GM12875 (cell line): ENCODE measurements at regions not wholly inside any gene's neighbourhood (a gene's known extent, or its start where the extent isn't known, plus 50 kb on each side); places are given as distances from the start of the nearest gene placed in this dataset.
"Not testable (repeated sequence)": the region's sequence is repeated elsewhere in the genome, so short reads cannot be mapped to it uniquely, and the experiment has no call there.

Experiments used
- H3K4me3 ChIP-seq: one replicate; pipeline ENCODE4 v1.5.1; 2011; ENCODE audit warnings: low read depth, low read length, control low read depth
- CTCF ChIP-seq: IDR thresholded peaks from 2 replicates; pipeline ENCODE4 v1.5.1; 2011; ENCODE audit warnings: low read depth, mild to moderate bottlenecking, control low read depth, inconsistent platforms, low read length, moderate library complexity, borderline replicate concordance; ENCODE audit not compliant: insufficient read depth

DNA sequence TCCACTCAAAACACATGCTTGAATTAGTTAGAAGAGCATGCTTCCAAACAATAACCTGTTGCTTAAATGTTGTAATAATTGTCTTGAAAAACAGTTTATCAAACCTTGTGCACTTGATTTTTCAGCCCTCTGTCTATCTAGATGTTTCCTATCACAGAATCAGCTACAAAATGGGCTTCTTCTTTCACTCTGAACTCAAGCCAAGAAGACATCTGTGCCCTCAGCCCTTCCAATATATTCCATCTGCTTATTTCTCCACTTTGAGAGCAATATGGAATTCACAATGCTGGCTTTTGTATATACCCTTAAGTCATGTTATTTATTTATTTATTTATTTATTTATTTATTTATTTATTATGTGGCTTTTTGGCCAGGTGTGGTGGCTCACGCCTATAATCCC is 234.2 kb downstream of the TOX3 start:
- H3K4me3 ChIP-seq, result no peak overlapping the region
- no peak for TF ChIP-seq CTCF

DNA sequence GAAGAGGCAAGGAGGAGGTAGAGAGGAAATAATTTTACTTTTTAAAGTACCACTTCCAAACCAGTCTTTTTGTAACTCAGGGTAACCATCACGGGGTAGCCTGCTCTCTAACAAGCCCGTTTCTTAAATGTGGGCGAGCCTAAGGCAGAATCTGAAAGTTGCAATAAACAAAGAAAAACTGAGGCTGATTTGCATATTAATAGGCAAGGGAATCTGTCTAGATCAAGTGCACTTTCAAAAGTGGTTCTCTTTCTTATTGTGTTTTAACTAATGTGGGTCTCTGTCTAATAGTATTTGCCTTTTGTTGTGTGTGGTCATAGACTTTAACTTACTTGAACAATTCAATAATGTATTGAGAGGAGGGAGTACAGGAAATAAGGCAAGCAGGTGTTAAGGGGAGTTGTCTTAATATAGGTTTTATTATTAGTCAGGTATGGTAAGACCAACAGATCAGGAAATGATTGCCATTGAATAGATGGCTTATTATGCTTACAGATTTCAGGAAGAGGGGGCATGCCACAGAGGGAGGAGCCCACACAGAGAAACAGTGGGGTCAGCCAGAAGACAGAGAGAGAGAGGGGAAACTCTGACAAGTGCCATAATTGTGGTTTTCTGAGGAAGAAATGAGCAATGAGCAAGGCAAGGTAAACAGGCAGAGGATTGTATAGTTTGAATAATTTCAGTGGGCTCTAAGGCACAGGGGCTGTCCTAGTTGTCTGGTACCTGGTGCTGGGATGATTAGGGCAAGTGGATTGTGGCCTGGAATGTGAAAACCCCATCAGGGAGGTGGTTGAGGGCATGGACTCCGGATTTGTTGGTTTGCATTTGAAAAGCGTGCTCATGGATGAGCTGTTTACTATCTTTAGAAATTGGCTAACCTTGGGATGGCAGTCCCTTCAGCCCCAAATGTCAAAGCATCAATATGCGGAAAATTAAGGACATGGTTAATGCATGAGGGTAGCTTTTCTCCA is 237.2 kb downstream of the TOX3 start:
- H3K4me3 ChIP-seq, result no peak overlapping the region
- TF ChIP-seq CTCF, result no peak

- no peak overlapping the region for H3K4me3 ChIP-seq
- no peak for TF ChIP-seq CTCF
These were observed 238.9 kb downstream of the TOX3 start for GRCh38 chr16:52308051-52308450.

- H3K4me3 ChIP-seq, result no peak overlapping the region
- TF ChIP-seq CTCF, result no peak
These were observed 245.9 kb downstream of the TOX3 start for GRCh38 chr16:52301026-52301425.

- TF ChIP-seq CTCF, result no peak
These were observed 248.2 kb downstream of the TOX3 start for GRCh38 chr16:52298769-52299168.

GRCh38 chr16:52296706-52297315 is 250.1 kb downstream of the TOX3 start:
- H3K4me3 ChIP-seq, result not testable (repeated sequence)

More at GRCh38 chr16:52298769-52299168, 248.2 kb downstream of the TOX3 start:
- no peak overlapping the region for H3K4me3 ChIP-seq

DNA sequence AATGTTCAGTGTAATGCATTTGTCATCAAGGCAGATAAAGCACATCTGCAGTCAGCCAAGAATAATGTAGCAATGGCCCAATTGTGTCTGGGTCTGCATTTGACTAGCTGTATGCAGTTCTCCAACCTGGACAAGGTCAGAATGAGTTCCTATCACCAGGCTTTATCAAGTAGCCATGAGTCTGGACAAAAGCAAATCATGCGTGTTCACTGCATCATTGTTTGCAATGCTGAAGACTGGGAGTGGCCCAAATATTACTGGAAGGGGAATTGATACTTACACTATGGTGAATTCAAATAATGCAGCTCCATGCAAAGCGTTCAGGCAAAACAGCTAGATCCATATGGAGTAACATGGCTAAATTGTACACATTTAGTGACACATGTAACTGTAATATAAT is 250.9 kb downstream of the TOX3 start:
- TF ChIP-seq CTCF, result no peak
- no peak overlapping the region for H3K4me3 ChIP-seq
